Posterior cingulate gyrus (tissue), 11 donors: ENCODE measurements at regions not wholly inside any gene's neighbourhood (a gene's known extent, or its start where the extent isn't known, plus 50 kb on each side); places are given as distances from the start of the nearest gene placed in this dataset.

ENCODE experiments used
- DNase-seq, 10 donors: peaks; one replicate each; pipeline versions ENCODE4 v3.0.0 to v3.0.0-alpha.2; 2020 to 2021; ENCODE audit warnings: mixed read lengths in 3 of 10
- intact Hi-C: fragments of 100-400 bp; cut with DNase I; formaldehyde crosslinking; loops from one replicate; pipeline ENCODE4 v1.15.1; 2023

GRCh38 chr18:44238454-44238853 is 442.2 kb upstream of the SETBP1 start:
- DNase-seq: no peak
- intact Hi-C loops: no loop called here

GRCh38 chr18:44238911-44239310 is 441.8 kb upstream of the SETBP1 start:
- intact Hi-C loops: no loop called here
- DNase-seq: no peak

- intact Hi-C loops: no loop called here
- DNase-seq: no peak
These were observed 439.7 kb upstream of the SETBP1 start for GRCh38 chr18:44241020-44241419.

GRCh38 chr18:44245019-44245418 is 435.7 kb upstream of the SETBP1 start:
- intact Hi-C loops: no loop called here
- DNase-seq: no peak

- DNase-seq: no peak
- intact Hi-C loops: no loop called here
These were observed 434.7 kb upstream of the SETBP1 start for GRCh38 chr18:44246001-44246400.

- intact Hi-C loops: no loop called here
- no peak for DNase-seq
These were observed 422.6 kb upstream of the SETBP1 start for GRCh38 chr18:44258086-44258485.

- no peak for DNase-seq
- intact Hi-C loops: no loop called here
These were observed 422.1 kb upstream of the SETBP1 start for GRCh38 chr18:44258576-44258975.

- no peak for DNase-seq
These were observed 421.1 kb upstream of the SETBP1 start for GRCh38 chr18:44259610-44260009.

GRCh38 chr18:44265437-44265836 is 415.3 kb upstream of the SETBP1 start:
- intact Hi-C loops: no loop called here
- DNase-seq: no peak

More at GRCh38 chr18:44259610-44260009, 421.1 kb upstream of the SETBP1 start:
- intact Hi-C loops: no loop called here

GRCh38 chr18:44273298-44273697 is 407.4 kb upstream of the SETBP1 start:
- DNase-seq: no peak
- intact Hi-C loops: no loop called here

GRCh38 chr18:44280479-44280878 is 400.2 kb upstream of the SETBP1 start:
- intact Hi-C loops: no loop called here

GRCh38 chr18:44286049-44286448 is 394.6 kb upstream of the SETBP1 start:
- no peak for DNase-seq
- intact Hi-C loops: no loop called here

More at GRCh38 chr18:44280479-44280878, 400.2 kb upstream of the SETBP1 start:
- no peak for DNase-seq

GRCh38 chr18:44290366-44290977 is 390.2 kb upstream of the SETBP1 start:
- DNase-seq: no peak
- intact Hi-C loops: no loop called here

- intact Hi-C loops: no loop called here
- DNase-seq: no peak
These were observed 382.1 kb upstream of the SETBP1 start for GRCh38 chr18:44298566-44298965.

GRCh38 chr18:44309185-44309584 is 371.5 kb upstream of the SETBP1 start:
- DNase-seq: no peak
- intact Hi-C loops: no loop called here

- DNase-seq: peak in 3 of 10 donors; percentile 57 to 73 (median 67)
- intact Hi-C loops: no loop called here
These were observed 359.8 kb upstream of the SETBP1 start for GRCh38 chr18:44320619-44321460.

- intact Hi-C loops: no loop called here
- peak in 2 of 10 donors; percentile 49 to 61 for DNase-seq
These were observed 358.7 kb upstream of the SETBP1 start for GRCh38 chr18:44321868-44322590.

GRCh38 chr18:44323125-44323524 is 357.6 kb upstream of the SETBP1 start:
- DNase-seq: no peak
- intact Hi-C loops: no loop called here

- intact Hi-C loops: no loop called here
- no peak for DNase-seq
These were observed 356.3 kb upstream of the SETBP1 start for GRCh38 chr18:44324361-44324760.

- intact Hi-C loops: no loop called here
- DNase-seq: peak in 3 of 10 donors; percentile 34 to 50 (median 34)
These were observed 354.6 kb upstream of the SETBP1 start for GRCh38 chr18:44325903-44326635.
